ENCODE measurements at regions not wholly inside any gene's neighbourhood (a gene's known extent, or its start where the extent isn't known, plus 50 kb on each side); places are given as distances from the start of the nearest gene placed in this dataset.

GRCh38 chr14:42918615-42919014, 1311.9 kb downstream of the LRFN5 start:
- TF ChIP-seq ZNF350 (tag by site-specific recombination; IDR thresholded peaks at IDR 0.05), result no peak
- no peak for TF ChIP-seq ZNF692 (tag by site-specific recombination; IDR thresholded peaks at IDR 0.05)
- TF ChIP-seq AEBP2 (tag by site-specific recombination; IDR thresholded peaks at IDR 0.05; ENCODE audit: borderline replicate concordance), result no peak
- TF ChIP-seq CTCF (tag by site-specific recombination; IDR thresholded peaks at IDR 0.05), result no peak
- no peak for TF ChIP-seq ZNF138 (tag by site-specific recombination; IDR thresholded peaks at IDR 0.05; ENCODE audit: borderline replicate concordance)
- TF ChIP-seq ZNF558 (tag by site-specific recombination; IDR thresholded peaks at IDR 0.05), result no peak
- TF ChIP-seq KLF7 (tag by site-specific recombination; IDR thresholded peaks at IDR 0.05; ENCODE audit: borderline replicate concordance), result no peak

All from HEK293 (cell line).